A549 (cell line): ENCODE measurements at regions not wholly inside any gene's neighbourhood (a gene's known extent, or its start where the extent isn't known, plus 50 kb on each side); places are given as distances from the start of the nearest gene placed in this dataset.

ENCODE experiments used
- ATAC-seq, 2 experiments: fragments of 200-7000 bp in 1 of 2; fragments of >200 bp in 1 of 2; cut with Nextera tagmentation in 1 of 2; cut with Tn5 transposase in 1 of 2; 3 replicates each; pipeline versions ENCODE4 v1.8.0 to v1.9.1; 2018 to 2020; ENCODE audit warnings: mild to moderate bottlenecking in 1 of 2, moderate library complexity in 1 of 2
- CTCF ChIA-PET: fragments of 300-600 bp; sonication (Branson Sonifier 250); formaldehyde crosslinking; extraction: SDS; loops from one replicate; lab custom pipeline; 2021; ENCODE audit warnings: antibody characterized with exemption, inconsistent platforms; lab: Yijun Ruan, JAX
- POLR2A ChIA-PET: fragments of 350-600 bp; formaldehyde crosslinking; extraction: SDS; loops from one replicate; lab custom pipeline; 2021; ENCODE audit warnings: antibody characterized with exemption, inconsistent platforms; lab: Yijun Ruan, JAX
- DNase-seq, 2 experiments: peaks; one replicate each; pipeline versions ENCODE4 v3.0.0 to v3.0.0-alpha.2; 2011 to 2016; ENCODE audit warnings: low read depth in 1 of 2, low spot score in 1 of 2
- FAIRE-seq: peaks from 2 replicates; lab custom pipeline; 2011; peaks lifted over from hg19 to GRCh38; lab: Jason Lieb, UNC
- H3K27ac ChIP-seq, 2 experiments: fragments of >200 bp; sonication (Bioruptor Twin); formaldehyde crosslinking; 3 replicates each; pipeline ENCODE4 v1.5.1; 2016 to 2017
- H3K4me1 ChIP-seq: fragments of >200 bp; sonication (Bioruptor Twin); formaldehyde crosslinking; 3 replicates; pipeline ENCODE4 v1.6.1; 2016
- H3K4me2 ChIP-seq: fragments of >200 bp; sonication (Bioruptor Twin); formaldehyde crosslinking; 3 replicates; pipeline ENCODE4 v1.6.1; 2016
- H3K4me3 ChIP-seq: fragments of >200 bp; sonication (Bioruptor Twin); formaldehyde crosslinking; 3 replicates; pipeline ENCODE4 v1.5.1; 2016
- H3K9me3 ChIP-seq: fragments of >200 bp; sonication (Bioruptor Twin); formaldehyde crosslinking; 3 replicates; pipeline ENCODE4 v1.6.1; 2016
- ATOH8 ChIP-seq: fragments of 250-450 bp; sonication (Bioruptor Pico); IDR thresholded peaks from 2 replicates; pipeline ENCODE4 v1.5.0; 2020; ENCODE audit warnings: low read depth, mild to moderate bottlenecking, moderate library complexity
- BCL3 ChIP-seq: fragments of >200 bp; sonication (Bioruptor Twin); formaldehyde crosslinking; IDR thresholded peaks from 3 replicates; pipeline ENCODE4 v1.6.1; 2016
- CBX8 ChIP-seq: fragments of 200-600 bp; sonication (generic); IDR thresholded peaks from 2 replicates; pipeline ENCODE4 v1.6.1; 2016
- CEBPB ChIP-seq, 2 experiments: fragments of >200 bp in 1 of 2; sonication (Bioruptor Twin) in 1 of 2; formaldehyde crosslinking in 1 of 2; IDR thresholded peaks; 2 replicates each; pipeline ENCODE4 v1.6.1; 2012 to 2016
- ELK1 ChIP-seq: fragments of 150-350 bp; IDR thresholded peaks from 2 replicates; pipeline ENCODE4 v1.6.1; 2014; ENCODE audit warnings: low read depth, mild to moderate bottlenecking, low read length
- FOSB ChIP-seq: fragments of 250-450 bp; sonication (Bioruptor Pico); IDR thresholded peaks from 2 replicates; pipeline ENCODE4 v1.5.0; 2020; ENCODE audit warnings: mild to moderate bottlenecking, moderate library complexity
- HEYL ChIP-seq: fragments of 250-450 bp; sonication (Bioruptor Pico); IDR thresholded peaks from 2 replicates; pipeline ENCODE4 v1.8.0; 2021; ENCODE audit warnings: mild to moderate bottlenecking, moderate library complexity
- MAFK ChIP-seq: fragments of 450-650 bp; IDR thresholded peaks from 2 replicates; pipeline ENCODE4 v1.6.1; 2014; ENCODE audit not compliant: partially characterized antibody
- PHF8 ChIP-seq: fragments of 200-600 bp; sonication (generic); IDR thresholded peaks from 2 replicates; pipeline ENCODE4 v1.6.1; 2016; ENCODE audit warnings: low read depth, mild to moderate bottlenecking, antibody characterized with exemption, moderate library complexity, borderline replicate concordance
- POLR2AphosphoS2 ChIP-seq: conservative IDR thresholded peaks from 2 replicates; pipeline ENCODE4 v1.6.1; 2012; ENCODE audit warnings: low read length, improper control_type of control experiment, inconsistent platforms
- RAD21 ChIP-seq, 2 experiments: fragments of >200 bp in 1 of 2; sonication (Bioruptor Twin) in 1 of 2; formaldehyde crosslinking in 1 of 2; IDR thresholded peaks in 1 of 2; conservative IDR thresholded peaks in 1 of 2; 2 replicates in 1 of 2; 3 replicates in 1 of 2; pipeline ENCODE4 v1.6.1; 2012 to 2018; ENCODE audit warnings: inconsistent platforms in 1 of 2
- REST ChIP-seq: fragments of 200-600 bp; sonication (generic); IDR thresholded peaks from 2 replicates; pipeline ENCODE4 v1.6.1; 2016; ENCODE audit warnings: antibody characterized with exemption, mild to moderate bottlenecking, moderate library complexity
- ZFP36 ChIP-seq: fragments of 450-650 bp; IDR thresholded peaks from 2 replicates; pipeline ENCODE4 v1.6.1; 2014; ENCODE audit warnings: borderline replicate concordance; ENCODE audit not compliant: partially characterized antibody
- WGBS: methylation state at CpG from one replicate; pipeline ENCODE4 v1.1.6; 2017; ENCODE audit errors: missing lambda C conversion rate; 5-methylcytosine and 5-hydroxymethylcytosine counted together

GRCh38 chr5:103375863-103376591 lies 117.5 kb downstream of the MACIR start (continued):
- TF ChIP-seq PHF8, result no peak
- TF ChIP-seq, all 56 proteins: peak for 0

- DNase-seq, result peak in 1 of 2 experiments; percentile 4
- POLR2A ChIA-PET, result no interaction called here
Observed at GRCh38 chr5:103375350-103375749, 116.8 kb downstream of the MACIR start.

GRCh38 chr5:103374473-103374963 lies 116.0 kb downstream of the MACIR start:
- POLR2A ChIA-PET, result no interaction called here
- CTCF ChIA-PET, result interaction anchor here (0.7 kb wide), 1 partner anchor 210 kb away, joined by 3 read pairs; no protein-coding TSS in a partner anchor
- WGBS, result 44% methylated on average over 4 of the region's 4 CpGs
- Histone ChIP-seq H3K4me2 (no peak overlapping the region), H3K4me3 (no peak overlapping the region), H3K9me3 (no peaks in the 10 kb centered on the region), H3K27ac (no peak overlapping the region), H3K4me1 (no peaks in the 10 kb centered on the region)
- ATAC-seq (no peak), FAIRE-seq (no peak), DNase-seq (no peak)
- TF ChIP-seq ATOH8 (no peak), MAFK (no peak), CEBPB (IDR thresholded peaks at IDR 0.05) (no peak), BCL3 (no peak), POLR2AphosphoS2 (no peak), ELK1 (no peak), REST (no peak), HEYL (CRISPR knock-in tag) (no peak), ZFP36 (no peak)

More at GRCh38 chr5:103375350-103375749, 116.8 kb downstream of the MACIR start:
- Histone ChIP-seq H3K27ac (no peak overlapping the region), H3K4me3 (no peak overlapping the region), H3K9me3 (no peaks in the 10 kb centered on the region), H3K4me1 (no peaks in the 10 kb centered on the region), H3K4me2 (no peak overlapping the region)
- CTCF ChIA-PET, result no interaction called here
- ATAC-seq (peak in 1 of 2 experiments; percentile 54; a peak in 2 of 6 replicates), FAIRE-seq (no peak)
- peak in 1 of 2 experiments; percentile 11; a peak in 1 of 5 replicates for TF ChIP-seq RAD21 (conservative IDR thresholded peaks at IDR 0.05 in 1 of 2, IDR thresholded peaks at IDR 0.05 in 1 of 2)
- no peak for TF ChIP-seq FOSB (CRISPR knock-in tag)
- no peak for TF ChIP-seq ZFP36
- TF ChIP-seq CBX8, result no peak
- WGBS, result 16% methylated on average over 1 of the region's 1 CpG
